ENCODE measurements at regions not wholly inside any gene's neighbourhood (a gene's known extent, or its start where the extent isn't known, plus 50 kb on each side); places are given as distances from the start of the nearest gene placed in this dataset.

DNA sequence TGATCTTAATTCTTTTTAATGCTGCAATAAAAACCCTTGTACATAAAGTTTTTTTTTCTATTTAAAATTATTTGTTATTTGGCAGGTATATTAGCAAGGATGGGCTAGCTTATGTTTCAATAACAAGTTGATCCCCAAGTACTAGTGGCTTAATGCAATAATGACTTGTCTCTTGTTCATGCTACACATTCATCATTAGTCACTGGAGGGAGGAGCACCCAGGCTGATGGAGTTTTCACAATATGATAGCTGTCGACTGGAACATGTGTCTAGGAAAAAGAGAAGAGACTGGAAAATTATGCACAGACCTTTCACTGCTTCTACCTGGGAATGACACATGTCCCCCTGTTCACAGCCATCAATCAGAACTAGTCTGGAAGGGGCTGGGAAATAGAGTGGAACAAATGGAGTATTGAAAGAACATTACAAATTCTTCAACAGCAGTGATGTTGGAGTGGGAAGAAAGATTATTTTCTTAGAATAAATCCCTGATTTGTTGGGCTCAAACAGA is 387.9 kb upstream of the RPS6KA3 start (continued):
- TF ChIP-seq REST (IDR thresholded peaks at IDR 0.05; ENCODE audit: low read depth), result no peak
- TF ChIP-seq CBX3 (IDR thresholded peaks at IDR 0.05; ENCODE audit: low read depth), result no peak
- no peak for TF ChIP-seq ZFX (IDR thresholded peaks at IDR 0.05)
- TF ChIP-seq FOSL1 (IDR thresholded peaks at IDR 0.05; ENCODE audit: low read depth), result no peak
- TF ChIP-seq EGR1 (IDR thresholded peaks at IDR 0.05; ENCODE audit: low read depth), result no peak
- TF ChIP-seq SP1 (IDR thresholded peaks at IDR 0.05; ENCODE audit: low read depth), result no peak
- no peak for TF ChIP-seq JUND (IDR thresholded peaks at IDR 0.05)

DNA sequence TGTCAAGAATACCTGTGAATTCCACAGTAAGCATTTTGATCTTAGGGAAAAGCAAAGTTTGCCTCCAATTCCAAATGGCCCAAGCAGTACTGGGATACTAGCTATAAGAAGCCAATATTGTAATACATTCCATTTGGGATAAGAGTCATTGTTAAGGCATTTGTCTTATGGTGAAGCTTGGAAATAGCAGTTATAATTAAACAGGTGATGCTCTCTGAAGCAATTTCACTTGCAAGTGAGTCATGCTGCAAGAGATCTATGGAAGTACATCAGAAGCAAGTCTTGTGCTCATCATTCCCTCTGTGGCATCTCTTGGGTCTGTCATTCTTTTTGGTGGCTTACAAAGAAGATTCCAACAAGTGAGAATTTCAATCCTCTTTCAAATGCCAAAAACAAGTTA is 386.4 kb upstream of the RPS6KA3 start:
- CTCF ChIA-PET, result no interaction called here
- no peak overlapping the region for H3K27ac ChIP-seq (ENCODE audit: low read depth, low read length)
- no peak for DNase-seq (ENCODE audit: low read depth, low spot score)
- no peak overlapping the region for H3K4me2 ChIP-seq (ENCODE audit: low read length)
- no peak overlapping the region for H2AFZ ChIP-seq (ENCODE audit: low read depth, low read length, poor library complexity, severe bottlenecking)
- no peaks in the 10 kb centered on the region for H3K9me2 ChIP-seq (ENCODE audit: insufficient read depth)
- H4K20me1 ChIP-seq (ENCODE audit: insufficient read depth), result no peaks in the 10 kb centered on the region
- RAD21 ChIA-PET (ENCODE audit: low non-redundant PET in 1 of 2, low total read pairs in 2 of 2, uncharacterized antibody in 2 of 2, unreplicated experiment in 2 of 2), result no interaction called here
- H3K4me3 ChIP-seq (replicated peaks in 1 of 2; ENCODE audit: low read depth in 1 of 2, low read length in 2 of 2), result no peak overlapping the region
- no peaks in the 10 kb centered on the region for H3K9me3 ChIP-seq (ENCODE audit: control insufficient read depth in 1 of 2, insufficient read depth in 1 of 2, low read depth in 1 of 2, low read length in 2 of 2)
- no peaks in the 10 kb centered on the region for H3K27me3 ChIP-seq (ENCODE audit: insufficient read depth, low read length)
- POLR2A ChIA-PET, result no interaction called here
- no TSS peak for BruUV-seq (replicated peaks)
- no peaks in the 10 kb centered on the region for H3K4me1 ChIP-seq (ENCODE audit: control insufficient read depth in 1 of 2, insufficient read depth in 2 of 2, low read length in 2 of 2)
- intact Hi-C loops (cut with micrococcal nuclease), result no loop called here
- ATAC-seq, result no peak
- no peaks in the 10 kb centered on the region for H3K36me3 ChIP-seq (ENCODE audit: control insufficient read depth in 1 of 2, insufficient read depth in 2 of 2, low read length in 2 of 2)
- no peaks in the 10 kb centered on the region for H3K79me2 ChIP-seq (ENCODE audit: insufficient read depth, low read length)
- H3K9ac ChIP-seq (ENCODE audit: low read length), result no peak overlapping the region
- TF ChIP-seq ZNF274 (IDR thresholded peaks at IDR 0.05; ENCODE audit: low read depth, low read length), result no peak
- no peak for TF ChIP-seq YY1 (IDR thresholded peaks at IDR 0.05; ENCODE audit: extremely low read depth, insufficient replicate concordance, low read depth, low read length)
- TF ChIP-seq, protein P1, sequence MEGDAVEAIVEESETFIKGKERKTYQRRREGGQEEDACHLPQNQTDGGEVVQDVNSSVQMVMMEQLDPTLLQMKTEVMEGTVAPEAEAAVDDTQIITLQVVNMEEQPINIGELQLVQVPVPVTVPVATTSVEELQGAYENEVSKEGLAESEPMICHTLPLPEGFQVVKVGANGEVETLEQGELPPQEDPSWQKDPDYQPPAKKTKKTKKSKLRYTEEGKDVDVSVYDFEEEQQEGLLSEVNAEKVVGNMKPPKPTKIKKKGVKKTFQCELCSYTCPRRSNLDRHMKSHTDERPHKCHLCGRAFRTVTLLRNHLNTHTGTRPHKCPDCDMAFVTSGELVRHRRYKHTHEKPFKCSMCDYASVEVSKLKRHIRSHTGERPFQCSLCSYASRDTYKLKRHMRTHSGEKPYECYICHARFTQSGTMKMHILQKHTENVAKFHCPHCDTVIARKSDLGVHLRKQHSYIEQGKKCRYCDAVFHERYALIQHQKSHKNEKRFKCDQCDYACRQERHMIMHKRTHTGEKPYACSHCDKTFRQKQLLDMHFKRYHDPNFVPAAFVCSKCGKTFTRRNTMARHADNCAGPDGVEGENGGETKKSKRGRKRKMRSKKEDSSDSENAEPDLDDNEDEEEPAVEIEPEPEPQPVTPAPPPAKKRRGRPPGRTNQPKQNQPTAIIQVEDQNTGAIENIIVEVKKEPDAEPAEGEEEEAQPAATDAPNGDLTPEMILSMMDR (IDR thresholded peaks at IDR 0.05 in 2 of 3, conservative IDR thresholded peaks at IDR 0.05 in 1 of 3; ENCODE audit: borderline replicate concordance in 1 of 3, insufficient read depth in 1 of 3, low read depth in 2 of 3, low read length in 2 of 3), result no peak
- no peak for TF ChIP-seq SP1 (IDR thresholded peaks at IDR 0.05; ENCODE audit: low read depth)
- no peak for TF ChIP-seq JUND (IDR thresholded peaks at IDR 0.05)
- no peak for TF ChIP-seq CBX3 (IDR thresholded peaks at IDR 0.05; ENCODE audit: low read depth)
- no peak for TF ChIP-seq ATF3 (IDR thresholded peaks at IDR 0.05)
- TF ChIP-seq REST (IDR thresholded peaks at IDR 0.05; ENCODE audit: low read depth), result no peak
- TF ChIP-seq, protein P2, sequence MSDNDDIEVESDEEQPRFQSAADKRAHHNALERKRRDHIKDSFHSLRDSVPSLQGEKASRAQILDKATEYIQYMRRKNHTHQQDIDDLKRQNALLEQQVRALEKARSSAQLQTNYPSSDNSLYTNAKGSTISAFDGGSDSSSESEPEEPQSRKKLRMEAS (IDR thresholded peaks at IDR 0.05), result no peak
- no peak for TF ChIP-seq ELF1 (IDR thresholded peaks at IDR 0.05; ENCODE audit: borderline replicate concordance, low read depth)
- TF ChIP-seq EGR1 (IDR thresholded peaks at IDR 0.05; ENCODE audit: low read depth), result no peak
- no peak for TF ChIP-seq SIN3A (IDR thresholded peaks at IDR 0.05; ENCODE audit: low read depth)
- TF ChIP-seq POLR2A (IDR thresholded peaks at IDR 0.05; ENCODE audit: borderline replicate concordance, extremely low read depth, insufficient read depth, insufficient read length), result no peak
- no peak for TF ChIP-seq EZH2phosphoT487 (IDR thresholded peaks at IDR 0.05; ENCODE audit: borderline replicate concordance)
